Thoracic aorta (tissue), 2 donors: ENCODE measurements at regions not wholly inside any gene's neighbourhood (a gene's known extent, or its start where the extent isn't known, plus 50 kb on each side); places are given as distances from the start of the nearest gene placed in this dataset.

ENCODE experiments used
- ATAC-seq: fragments of 150-250 bp; one replicate; pipeline ENCODE4 v1.8.0; 2017; ENCODE audit warnings: low read depth; ENCODE audit not compliant: insufficient number of reproducible peaks, low FRiP score
- DNase-seq: peaks from one replicate; pipeline ENCODE4 v3.0.0-alpha.2; 2020; ENCODE audit warnings: low spot score
- H3K27ac ChIP-seq, 2 donors: fragments of 200-600 bp; sonication (generic); 1 replicate in 1 of 2; 2 replicates in 1 of 2; pipeline ENCODE4 v1.5.1; 2016; ENCODE audit warnings: mild to moderate bottlenecking in 2 of 2, moderate library complexity in 2 of 2
- H3K27me3 ChIP-seq: fragments of 200-600 bp; sonication (generic); replicated peaks from 2 replicates; pipeline ENCODE4 v1.6.0; 2016; ENCODE audit warnings: mild to moderate bottlenecking; ENCODE audit not compliant: insufficient read depth
- H3K36me3 ChIP-seq: fragments of 200-600 bp; sonication (generic); one replicate; pipeline ENCODE4 v1.5.1; 2016
- H3K4me1 ChIP-seq, 2 donors: fragments of 200-600 bp; sonication (generic); 1 replicate in 1 of 2; 2 replicates in 1 of 2; pipeline versions ENCODE4 v1.5.1 to v1.6.0; 2016; ENCODE audit warnings: low read depth in 2 of 2, mild to moderate bottlenecking in 1 of 2; ENCODE audit not compliant: control insufficient read depth in 1 of 2
- H3K4me3 ChIP-seq: fragments of 200-600 bp; sonication (generic); 2 replicates; pipeline ENCODE4 v1.5.1; 2016; ENCODE audit warnings: mild to moderate bottlenecking
- H3K9me3 ChIP-seq: fragments of 200-600 bp; sonication (generic); 2 replicates; pipeline ENCODE4 v1.5.1; 2016
- CTCF ChIP-seq: fragments of 200-600 bp; sonication (generic); IDR thresholded peaks from one replicate; pipeline ENCODE4 v1.5.1; 2019; ENCODE audit warnings: antibody characterized with exemption

DNA sequence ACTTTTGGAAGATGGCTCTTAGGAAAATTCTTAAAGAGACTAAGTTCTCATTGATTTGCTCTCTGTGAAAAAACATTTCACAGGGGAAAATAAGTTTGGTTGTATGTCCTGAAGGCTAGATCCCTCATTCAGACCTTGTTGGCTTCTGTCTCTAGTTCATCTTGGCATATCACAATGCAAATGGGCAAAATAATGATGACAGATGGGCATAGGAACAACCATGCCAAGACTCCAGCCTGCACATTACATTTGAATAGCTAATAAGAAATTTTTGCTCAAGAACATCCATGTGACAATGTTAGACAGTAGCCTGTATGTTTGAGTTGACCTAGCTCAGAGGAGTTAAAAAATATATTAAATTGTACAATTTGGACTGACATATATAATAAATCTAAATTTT is 292.9 kb downstream of the PLA2G4A start:
- H3K4me1 ChIP-seq, result no peaks in the 10 kb centered on the region
- DNase-seq, result no peak
- no peaks in the 10 kb centered on the region for H3K36me3 ChIP-seq
- no peak for TF ChIP-seq CTCF
- no peak overlapping the region for H3K27ac ChIP-seq
- no peaks in the 10 kb centered on the region for H3K27me3 ChIP-seq
- H3K4me3 ChIP-seq, result no peak overlapping the region
- H3K9me3 ChIP-seq, result no peaks in the 10 kb centered on the region
- no peak for ATAC-seq

- H3K27me3 ChIP-seq, result no peaks in the 10 kb centered on the region
- no peaks in the 10 kb centered on the region for H3K9me3 ChIP-seq
- ATAC-seq (no peak), DNase-seq (no peak)
- H3K4me1 ChIP-seq, result no peaks in the 10 kb centered on the region
- TF ChIP-seq CTCF, result no peak
- no peak overlapping the region for H3K27ac ChIP-seq
- no peak overlapping the region for H3K4me3 ChIP-seq
- no peaks in the 10 kb centered on the region for H3K36me3 ChIP-seq
These were observed 293.8 kb downstream of the PLA2G4A start for GRCh38 chr1:187122566-187122965.

GRCh38 chr1:187129132-187129531 is 300.4 kb downstream of the PLA2G4A start:
- DNase-seq (no peak), ATAC-seq (no peak)
- no peaks in the 10 kb centered on the region for H3K9me3 ChIP-seq
- no peak overlapping the region for H3K27ac ChIP-seq
- H3K4me3 ChIP-seq, result no peak overlapping the region
- no peaks in the 10 kb centered on the region for H3K27me3 ChIP-seq
- H3K36me3 ChIP-seq, result no peaks in the 10 kb centered on the region
- H3K4me1 ChIP-seq, result no peaks in the 10 kb centered on the region
- TF ChIP-seq CTCF, result no peak

- TF ChIP-seq CTCF, result no peak
These were observed 315.0 kb downstream of the PLA2G4A start for GRCh38 chr1:187143783-187144182.

DNA sequence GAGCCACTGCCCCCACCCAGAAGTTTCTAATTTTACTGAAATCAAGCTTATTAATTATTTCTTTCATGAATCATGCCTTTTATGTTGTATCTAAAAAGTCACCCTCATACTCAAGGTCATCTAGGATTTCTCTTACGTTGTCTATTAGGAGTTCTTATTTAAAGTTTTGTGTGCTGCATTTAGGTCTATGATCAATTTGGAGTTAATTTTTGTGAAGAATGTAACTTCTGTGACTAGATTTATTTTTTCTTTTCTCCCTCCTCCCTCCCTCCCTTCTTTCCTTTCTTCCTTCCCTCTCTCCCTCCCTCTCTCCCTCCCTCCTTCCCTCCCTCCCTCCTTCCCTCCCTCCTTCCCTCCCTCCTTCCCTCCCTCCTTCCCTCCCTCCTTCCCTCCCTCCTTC is 317.6 kb downstream of the PLA2G4A start:
- no peaks in the 10 kb centered on the region for H3K9me3 ChIP-seq
- H3K4me3 ChIP-seq, result no peak overlapping the region
- no peak for TF ChIP-seq CTCF
- no peaks in the 10 kb centered on the region for H3K4me1 ChIP-seq
- DNase-seq (no peak), ATAC-seq (no peak)
- H3K27me3 ChIP-seq, result no peaks in the 10 kb centered on the region
- no peak overlapping the region for H3K27ac ChIP-seq
- H3K36me3 ChIP-seq, result no peaks in the 10 kb centered on the region

More at GRCh38 chr1:187143783-187144182, 315.0 kb downstream of the PLA2G4A start:
- H3K9me3 ChIP-seq, result no peaks in the 10 kb centered on the region
- no peaks in the 10 kb centered on the region for H3K4me1 ChIP-seq
- no peaks in the 10 kb centered on the region for H3K27me3 ChIP-seq
- no peaks in the 10 kb centered on the region for H3K36me3 ChIP-seq
- DNase-seq (no peak), ATAC-seq (no peak)
- no peak overlapping the region for H3K4me3 ChIP-seq
- H3K27ac ChIP-seq, result no peak overlapping the region
